HG03460 (cell line): ENCODE measurements at regions not wholly inside any gene's neighbourhood (a gene's known extent, or its start where the extent isn't known, plus 50 kb on each side); places are given as distances from the start of the nearest gene placed in this dataset.
A peak's percentile ranks its signal among the peaks of the same experiment; 100 is the strongest.

ENCODE experiments used
- ATAC-seq: cut with Tn5 transposase; IDR thresholded peaks from one replicate; pipeline ENCODE4 v1.9.1; 2021; ENCODE audit not compliant: unreplicated experiment

- no peak for ATAC-seq
Measured at GRCh38 chr13:50191004-50191403, 175.8 kb downstream of the KCNRG start.

GRCh38 chr13:50192272-50192813, 177.1 kb downstream of the KCNRG start:
- ATAC-seq: no peak

- ATAC-seq: no peak
Measured at GRCh38 chr13:50195045-50195444, 179.8 kb downstream of the KCNRG start.

DNA sequence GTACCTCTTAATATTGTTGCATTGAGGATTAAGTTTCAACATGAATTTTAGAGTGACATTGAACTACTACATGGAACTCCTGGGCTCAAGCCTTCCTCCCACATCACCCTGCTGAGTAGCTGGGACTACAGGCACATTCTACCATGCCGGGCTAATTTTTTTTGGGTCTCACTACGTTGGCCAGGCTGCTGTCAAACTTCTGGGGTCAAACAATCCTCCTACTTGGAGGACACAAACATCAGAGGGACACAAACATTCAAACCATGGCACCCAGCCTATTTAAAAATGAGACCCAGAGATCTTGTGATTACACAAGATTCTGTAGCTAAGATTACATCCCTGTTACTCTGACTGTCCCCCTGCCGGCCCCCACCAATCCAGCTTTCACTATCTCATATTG, 180.9 kb downstream of the KCNRG start:
- no peak for ATAC-seq

DNA sequence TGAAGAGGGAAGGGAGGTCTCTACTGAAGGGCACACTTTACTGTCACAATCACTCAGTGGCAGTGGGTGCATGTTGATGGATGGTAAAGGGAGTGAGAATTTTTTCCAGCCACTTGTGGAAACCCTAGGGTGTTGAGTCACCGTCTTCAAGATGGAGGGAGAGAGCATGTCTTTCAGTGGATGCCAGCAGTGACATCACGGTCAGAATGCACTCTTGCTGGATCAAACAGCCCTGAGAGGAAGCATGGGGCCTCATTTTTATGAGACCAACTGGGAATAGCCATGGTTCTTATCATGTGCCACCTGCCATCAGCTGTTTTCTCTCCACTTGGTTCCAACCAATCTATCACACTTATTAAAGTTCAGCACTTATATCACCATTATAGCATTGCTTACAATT, 182.5 kb downstream of the KCNRG start:
- ATAC-seq: no peak

DNA sequence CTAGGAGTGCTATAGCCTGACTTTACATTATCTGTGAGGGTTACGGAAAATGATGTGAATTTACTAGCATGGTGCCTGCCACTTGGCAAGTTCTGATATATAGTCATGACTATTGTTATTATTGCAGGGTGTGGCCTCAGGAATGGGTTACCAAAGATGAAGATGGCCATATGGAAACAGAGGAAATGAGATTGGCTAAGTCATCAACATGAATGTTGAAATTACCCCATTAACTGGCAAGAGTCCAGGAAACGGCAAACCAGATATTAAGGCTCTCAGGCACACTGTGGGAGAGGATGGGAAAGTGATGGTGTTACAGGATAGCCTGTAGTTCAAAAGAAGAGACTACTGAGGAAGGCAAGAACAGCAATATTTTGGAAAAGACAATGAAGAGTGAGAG, 183.3 kb downstream of the KCNRG start:
- no peak for ATAC-seq

- ATAC-seq: no peak
Measured at GRCh38 chr13:50200569-50200968, 185.3 kb downstream of the KCNRG start.

DNA sequence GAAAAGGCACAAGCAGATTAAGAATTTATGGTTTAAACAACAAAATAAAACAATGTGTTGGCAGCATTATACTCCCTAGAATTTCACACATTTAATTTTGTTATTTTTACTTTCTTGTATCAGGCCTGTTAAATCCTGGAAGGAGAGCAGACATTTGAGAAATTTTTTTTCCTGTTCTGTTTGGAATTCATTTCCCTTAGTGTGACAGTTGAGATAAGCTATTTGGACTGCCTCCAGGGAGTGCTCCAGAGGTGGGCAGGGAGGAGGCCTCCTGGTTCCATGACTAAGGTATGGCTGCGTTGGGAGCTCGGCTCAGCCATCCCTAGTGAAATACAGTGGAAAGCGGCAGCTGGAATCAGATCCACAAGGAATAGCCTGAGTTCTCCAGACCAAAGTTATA, 185.7 kb downstream of the KCNRG start:
- no peak for ATAC-seq

- no peak for ATAC-seq
Measured at GRCh38 chr13:50202485-50202884, 187.2 kb downstream of the KCNRG start.

- no peak for ATAC-seq
Measured at GRCh38 chr13:50203256-50203941, 188.2 kb downstream of the KCNRG start.

DNA sequence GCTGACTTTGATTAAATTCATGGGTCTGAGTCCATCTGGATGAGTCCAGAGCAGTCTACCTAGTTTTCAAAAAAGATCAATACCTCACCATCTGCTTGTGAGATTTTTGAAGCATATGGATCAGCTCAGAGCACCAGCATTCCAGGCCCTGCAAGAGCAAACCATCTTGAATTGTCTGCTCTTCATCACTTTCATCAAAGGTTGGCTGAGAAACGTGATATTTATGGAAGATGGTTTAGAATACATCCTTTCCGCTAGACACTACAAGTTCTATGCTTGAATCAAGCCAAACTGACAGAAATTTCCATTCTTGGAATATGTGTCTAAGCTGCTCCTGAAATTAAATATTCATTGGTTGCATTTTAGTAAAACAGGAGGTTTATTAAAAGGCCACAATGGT, 190.3 kb downstream of the KCNRG start:
- no peak for ATAC-seq

DNA sequence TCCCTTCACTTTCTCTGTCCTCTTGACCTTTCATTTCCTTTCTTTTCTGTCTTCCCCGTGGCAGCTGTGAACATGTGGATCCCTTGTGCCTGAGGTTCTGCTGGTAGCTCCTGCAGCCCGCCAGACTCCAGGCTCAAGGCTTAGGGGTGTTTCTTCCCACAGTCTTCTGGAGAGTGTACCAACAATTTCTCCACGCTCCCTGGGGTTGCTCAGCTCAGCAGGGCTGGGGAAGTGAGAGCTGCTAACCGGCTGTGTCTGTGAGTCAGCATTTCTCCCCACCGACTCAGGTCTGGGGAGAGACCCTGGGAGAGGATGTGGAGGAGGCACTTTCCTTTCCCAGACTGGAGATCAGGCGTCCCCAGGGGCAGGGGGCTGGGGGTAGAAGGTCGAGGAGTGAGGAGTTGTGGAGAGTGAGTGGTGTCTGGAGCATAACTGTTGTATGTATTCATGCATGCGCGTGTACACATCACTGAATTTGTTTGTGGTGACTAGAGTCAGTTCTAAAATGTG, 193.6 kb downstream of the KCNRG start:
- no peak for ATAC-seq

- ATAC-seq: no peak
Measured at GRCh38 chr13:50209631-50210030, 194.4 kb downstream of the KCNRG start.

DNA sequence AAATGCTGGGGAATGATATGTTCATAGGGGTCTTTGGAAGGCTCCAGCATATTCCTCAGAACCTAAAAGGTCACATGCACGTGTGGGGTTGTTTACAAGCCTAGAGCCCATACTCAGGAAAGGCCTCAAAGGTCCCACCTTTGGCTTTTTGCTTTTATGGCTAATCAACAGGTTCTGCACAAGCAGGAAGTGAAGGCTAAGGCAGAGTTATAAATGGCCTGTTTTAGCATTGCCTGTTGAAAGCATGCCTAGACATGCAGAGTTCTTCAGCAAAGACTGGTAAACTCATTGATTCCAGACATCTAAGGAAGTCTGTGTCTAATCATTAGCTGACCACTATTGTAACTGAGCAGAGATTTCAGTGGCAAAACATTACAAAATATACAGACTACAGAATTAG, 198.3 kb downstream of the KCNRG start:
- no peak for ATAC-seq

DNA sequence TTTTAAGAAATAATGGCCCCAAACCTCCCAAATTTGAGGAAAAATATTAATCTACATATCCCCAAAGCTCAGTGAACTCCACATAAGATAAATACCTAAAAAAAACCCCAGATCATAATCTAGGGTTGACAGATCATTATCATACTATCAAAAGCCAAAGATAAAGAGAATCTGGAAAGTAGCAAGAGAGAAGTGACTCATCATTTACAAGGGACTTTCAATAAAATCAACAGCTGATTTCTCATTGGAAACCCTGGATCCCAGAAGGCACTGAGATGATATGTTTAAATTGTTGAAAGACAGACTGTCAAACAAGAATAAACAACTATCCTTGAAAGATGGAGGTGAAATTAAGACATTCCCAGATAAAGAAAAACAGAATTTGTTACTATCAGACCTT, 199.3 kb downstream of the KCNRG start:
- no peak for ATAC-seq

DNA sequence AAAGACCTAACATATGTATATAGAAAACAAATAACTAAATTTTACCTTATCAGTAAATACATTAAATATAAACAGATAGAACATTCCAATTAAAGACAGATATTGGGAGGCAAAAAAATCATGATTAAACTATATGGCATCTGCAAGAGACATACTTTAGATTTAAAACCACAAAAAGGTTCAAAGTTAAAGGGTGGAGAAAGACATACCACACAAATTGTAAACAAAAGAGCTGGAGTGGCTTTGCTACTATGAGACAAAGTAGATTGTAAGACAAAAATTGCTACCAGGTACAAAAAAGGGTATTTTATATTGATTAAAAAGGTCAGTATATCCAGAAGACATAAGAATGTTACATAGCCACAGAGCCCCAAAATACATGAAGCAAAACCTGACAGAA, 200.2 kb downstream of the KCNRG start:
- no peak for ATAC-seq

GRCh38 chr13:50219743-50220142, 204.5 kb downstream of the KCNRG start:
- ATAC-seq: no peak

- ATAC-seq: no peak
Measured at GRCh38 chr13:50220938-50221337, 205.7 kb downstream of the KCNRG start.

GRCh38 chr13:50222569-50223332, 207.5 kb downstream of the KCNRG start:
- ATAC-seq: no peak

DNA sequence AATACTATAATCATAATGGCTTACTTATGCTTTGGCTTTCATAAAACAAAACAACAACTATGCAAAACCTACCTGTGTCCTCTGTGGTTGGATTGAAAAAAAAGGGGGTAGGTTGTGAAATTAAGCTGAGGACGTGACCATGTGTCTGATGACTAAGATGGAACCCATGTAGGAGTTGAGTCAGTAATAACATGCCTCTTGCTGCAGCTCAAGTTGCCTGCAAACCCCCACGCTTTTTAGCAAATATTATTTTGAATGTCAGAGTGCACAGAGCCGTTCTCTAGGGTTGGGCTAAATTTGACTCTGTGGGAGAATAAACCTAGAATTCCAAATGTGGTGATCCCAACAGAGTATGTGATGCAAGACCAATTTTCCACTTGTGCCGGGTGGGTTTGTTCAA, 209.3 kb downstream of the KCNRG start:
- ATAC-seq: peak; percentile 57

DNA sequence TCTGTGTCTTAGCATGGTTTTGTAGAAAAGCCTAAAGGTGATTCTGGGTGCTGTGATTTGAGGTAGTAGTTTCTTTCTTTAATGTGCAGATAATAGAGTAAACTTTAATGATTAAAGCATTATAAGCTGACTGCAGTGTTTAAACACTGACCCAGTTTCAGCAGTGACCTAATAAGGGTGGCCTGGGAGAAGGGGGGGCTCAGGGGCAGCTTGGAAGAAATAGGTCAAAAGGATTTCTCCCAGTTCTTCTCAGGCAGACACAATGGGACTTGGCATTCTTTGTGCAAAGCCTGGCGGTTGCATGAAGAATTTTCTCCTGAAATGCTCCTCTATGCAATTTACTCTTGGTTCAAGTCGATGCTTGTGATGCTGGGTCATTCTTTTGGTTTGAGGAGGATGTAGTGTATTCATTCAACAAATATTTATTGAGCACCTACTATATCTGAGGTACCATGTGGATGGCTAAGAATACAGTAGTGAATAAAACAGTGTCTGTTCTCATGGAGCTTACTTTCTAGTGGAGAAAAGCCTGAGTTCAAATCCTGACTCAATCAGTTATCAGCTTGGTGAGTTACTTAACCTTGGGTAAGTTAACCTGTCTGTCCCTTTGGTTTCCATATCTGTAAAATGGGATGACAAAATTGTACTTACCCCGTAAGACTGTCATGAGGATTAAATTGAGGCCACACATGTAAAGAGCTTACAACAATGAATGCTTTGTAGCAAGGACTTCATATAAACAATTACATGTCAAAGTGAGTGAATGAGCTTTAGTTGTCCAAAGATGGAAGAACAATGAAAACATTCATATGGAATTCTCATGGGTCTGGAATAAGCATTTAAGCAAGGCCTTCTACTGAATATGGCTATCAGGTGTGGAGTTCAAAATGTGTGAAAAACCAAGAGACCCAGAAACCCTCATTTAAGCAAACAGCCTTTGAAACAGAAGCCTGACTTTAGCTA, 210.2 kb downstream of the KCNRG start:
- ATAC-seq: no peak
